Pons (tissue), 1 donor: ENCODE measurements at regions not wholly inside any gene's neighbourhood (a gene's known extent, or its start where the extent isn't known, plus 50 kb on each side); places are given as distances from the start of the nearest gene placed in this dataset.
"Not testable (repeated sequence)": the region's sequence is repeated elsewhere in the genome, so short reads cannot be mapped to it uniquely, and the experiment has no call there.

Experiments used
- DNase-seq: peaks from one replicate; pipeline ENCODE4 v3.0.0-alpha.2; 2016; ENCODE audit warnings: low spot score

DNA sequence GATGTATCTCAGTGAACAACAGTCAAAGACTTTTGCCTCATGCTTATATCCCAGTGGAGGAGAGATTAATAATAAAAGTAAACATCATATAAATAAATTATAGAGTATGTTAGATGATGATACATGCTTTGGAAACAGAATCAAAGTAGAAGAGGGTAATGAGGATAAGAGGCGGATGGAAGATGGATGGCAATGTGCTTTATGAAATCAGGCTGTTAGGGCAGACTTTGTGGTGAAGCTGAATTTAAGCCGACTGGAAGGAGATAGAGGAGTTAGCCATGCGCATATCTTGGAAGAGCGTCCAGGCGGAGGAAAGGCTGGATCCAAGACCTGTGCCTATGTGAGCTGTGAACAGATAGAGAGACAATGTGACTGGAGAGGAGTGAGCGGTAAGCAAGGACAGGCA lies 74.9 kb upstream of the GUCY1A1 start:
- DNase-seq = no peak

DNA sequence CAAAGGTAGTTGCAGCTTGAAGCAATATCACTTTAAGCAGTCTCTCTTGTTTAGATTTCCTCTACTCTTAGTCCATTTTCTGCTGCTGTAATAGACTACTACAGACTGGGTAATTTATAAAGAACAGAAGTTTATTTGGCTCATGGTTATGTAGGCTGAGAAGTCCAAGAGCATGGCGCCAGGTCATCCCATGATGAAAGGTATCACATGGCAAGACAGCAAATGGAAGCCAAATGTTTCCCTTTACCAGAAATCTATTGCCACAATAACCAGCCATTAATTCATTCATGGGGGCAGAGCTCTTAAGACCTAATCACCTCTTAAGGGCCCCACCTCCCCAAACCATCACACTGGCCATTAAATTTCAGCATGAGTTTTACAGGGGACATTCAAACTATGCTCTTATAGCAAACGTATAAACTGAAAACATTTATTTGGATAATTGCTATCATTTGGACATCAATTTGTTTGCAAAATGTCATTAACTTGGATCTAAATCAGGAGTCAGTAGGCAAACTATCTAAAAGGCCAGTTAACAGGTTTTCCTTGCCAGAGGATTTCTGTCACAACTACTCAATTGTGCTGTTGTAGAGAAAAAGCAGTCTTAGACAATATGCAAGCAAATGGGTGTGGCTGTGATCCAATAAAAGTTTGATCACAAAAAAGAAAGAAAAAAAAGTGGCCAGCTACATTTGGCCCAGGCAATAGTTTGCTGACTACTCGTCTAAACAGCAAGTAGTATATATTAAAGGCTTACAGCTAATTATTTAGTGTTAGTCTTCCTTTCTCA lies 75.7 kb upstream of the GUCY1A1 start:
- no peak for DNase-seq

DNA sequence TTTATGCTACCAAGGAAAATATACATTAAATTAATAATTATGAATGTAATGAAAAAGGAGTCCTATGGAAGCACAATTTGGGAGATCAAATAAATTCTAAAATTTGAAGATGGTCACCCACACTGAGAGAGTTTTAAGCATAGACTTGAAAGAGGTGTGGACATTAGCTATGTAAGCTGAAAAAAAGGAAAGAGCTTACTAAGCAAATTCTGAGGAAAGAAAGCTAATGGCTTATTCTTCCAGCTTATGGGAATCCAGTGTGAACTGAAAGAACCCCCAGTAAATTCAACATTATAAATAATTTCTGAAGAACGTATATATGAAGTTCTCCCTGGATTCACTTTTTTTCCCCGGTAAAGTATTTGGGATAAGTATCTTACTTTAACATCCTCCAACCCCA lies 78.2 kb upstream of the GUCY1A1 start:
- DNase-seq = no peak

DNA sequence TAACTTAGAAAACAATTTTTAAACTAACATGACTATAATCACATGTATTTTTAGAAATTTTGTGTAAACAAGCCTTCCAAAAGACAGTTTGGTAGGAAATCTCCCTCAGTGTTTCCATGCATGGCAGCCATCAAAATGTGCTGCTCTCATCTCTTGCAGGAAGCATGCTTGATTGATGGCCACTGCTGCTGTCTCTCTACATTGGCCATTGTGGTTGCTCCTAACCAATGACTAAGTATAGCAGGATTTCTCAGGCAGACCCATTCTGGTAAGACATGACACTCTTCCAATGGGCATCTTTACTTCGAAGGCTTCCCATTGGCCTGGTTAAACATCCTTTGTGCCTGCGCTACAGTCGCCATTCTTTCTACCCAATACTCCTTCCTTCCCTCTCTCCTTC lies 78.9 kb upstream of the GUCY1A1 start:
- no peak for DNase-seq

DNA sequence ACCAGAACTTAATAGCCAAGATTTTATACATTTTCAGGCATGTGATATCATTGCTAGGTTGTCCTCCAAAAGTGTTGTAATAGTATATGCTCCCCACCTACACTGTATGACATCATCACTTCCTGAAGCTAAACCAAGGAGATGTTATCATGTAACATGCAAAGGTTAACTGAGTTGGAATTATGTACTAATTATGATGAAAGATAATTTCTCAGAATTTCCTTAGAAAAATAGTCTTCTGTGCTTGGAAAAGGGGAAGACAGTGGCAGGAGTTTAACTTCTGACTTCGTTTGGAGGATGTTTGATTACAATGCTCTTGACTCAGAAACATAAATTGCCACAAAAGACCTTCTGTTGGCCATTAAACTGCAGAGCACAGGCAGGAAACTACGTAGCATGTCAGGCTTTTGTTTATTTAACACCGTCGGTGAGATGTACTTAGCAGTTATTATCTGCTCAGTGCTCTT lies 83.6 kb upstream of the GUCY1A1 start:
- DNase-seq = no peak

DNA sequence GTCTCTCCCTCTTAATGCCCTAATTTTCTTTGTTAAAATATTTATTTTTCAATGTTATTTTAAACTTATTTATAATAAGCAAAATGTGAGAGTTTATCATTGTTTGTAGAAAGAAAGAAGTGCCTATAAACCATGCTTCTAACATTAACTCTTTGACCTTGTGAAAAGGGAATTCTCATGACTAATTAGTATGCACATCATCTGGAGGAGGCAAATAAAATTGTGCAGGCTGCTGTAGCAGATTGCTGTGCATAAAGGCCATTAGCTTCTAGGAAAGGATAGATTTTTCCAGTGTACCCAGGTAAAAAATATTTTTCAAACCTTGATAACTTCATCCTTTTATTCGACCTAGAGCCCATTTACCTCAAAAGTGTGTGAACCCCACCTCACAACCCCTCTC lies 84.6 kb upstream of the GUCY1A1 start:
- no peak for DNase-seq

DNA sequence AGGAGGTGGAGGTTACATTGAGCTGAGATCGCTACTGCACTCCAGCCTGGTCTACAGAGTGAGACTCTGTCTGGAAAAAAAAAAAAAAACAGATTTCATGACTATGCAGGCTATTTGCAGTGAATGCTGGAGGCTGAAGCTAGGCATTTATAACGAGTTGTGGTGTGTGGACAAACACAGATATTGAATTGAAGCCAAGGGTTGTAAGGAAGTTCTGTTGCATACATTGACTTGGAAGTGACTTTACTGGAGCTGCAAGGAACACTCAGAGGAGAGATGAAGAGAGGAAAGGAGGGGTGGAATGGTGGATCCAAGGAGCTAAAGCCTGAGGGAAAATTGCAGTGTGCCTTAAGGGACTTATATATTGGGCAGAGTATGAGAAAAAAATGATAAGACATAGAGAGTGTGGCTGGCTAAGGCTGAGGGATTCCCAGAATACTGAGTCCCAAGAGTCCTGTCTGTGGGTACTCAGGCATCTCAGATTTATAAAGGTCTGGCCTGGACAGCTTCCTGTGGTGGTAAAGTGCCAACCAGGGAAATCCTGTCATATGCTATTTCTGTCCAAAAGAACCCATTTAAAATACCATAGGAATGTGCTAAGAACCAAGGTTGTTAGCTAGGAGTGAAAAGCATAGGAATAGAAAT lies 87.8 kb upstream of the GUCY1A1 start:
- DNase-seq = no peak

DNA sequence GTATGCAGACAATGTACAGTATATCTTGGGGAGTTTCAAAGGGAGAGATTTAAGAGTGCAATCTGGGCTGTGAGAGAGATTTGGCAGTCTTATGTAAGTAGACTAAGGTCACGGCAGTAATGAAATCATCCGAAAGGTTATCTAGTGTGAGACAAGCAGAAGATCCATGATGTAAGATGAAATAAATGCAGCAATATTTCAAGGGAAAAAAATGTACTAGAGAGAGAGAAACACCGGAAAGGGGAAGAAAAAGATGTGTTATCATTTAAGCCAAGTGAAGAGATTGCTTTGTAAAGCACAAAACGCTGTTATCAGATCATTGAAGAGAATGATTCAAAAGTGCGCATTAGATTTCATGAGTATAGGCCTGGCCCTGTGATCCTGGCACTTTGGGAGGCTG lies 88.4 kb upstream of the GUCY1A1 start:
- no peak for DNase-seq

DNA sequence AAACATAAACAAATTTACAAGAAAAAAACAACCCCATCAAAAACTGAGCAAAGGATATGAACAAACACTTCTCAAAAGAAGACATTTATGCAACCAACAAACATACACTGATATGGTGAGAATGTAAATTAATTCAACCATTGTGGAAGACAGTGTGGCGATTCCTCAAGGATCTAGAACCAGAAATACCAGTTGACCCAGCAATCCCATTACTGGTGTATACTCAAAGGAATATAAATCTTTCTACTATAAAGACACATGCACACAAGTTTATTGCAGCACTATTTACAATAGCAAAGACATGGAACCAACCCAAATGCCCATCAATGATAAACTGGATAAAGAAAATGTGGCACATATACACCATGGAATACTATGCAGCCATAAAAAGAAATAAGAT lies 92.3 kb upstream of the GUCY1A1 start:
- DNase-seq = not testable (repeated sequence)

DNA sequence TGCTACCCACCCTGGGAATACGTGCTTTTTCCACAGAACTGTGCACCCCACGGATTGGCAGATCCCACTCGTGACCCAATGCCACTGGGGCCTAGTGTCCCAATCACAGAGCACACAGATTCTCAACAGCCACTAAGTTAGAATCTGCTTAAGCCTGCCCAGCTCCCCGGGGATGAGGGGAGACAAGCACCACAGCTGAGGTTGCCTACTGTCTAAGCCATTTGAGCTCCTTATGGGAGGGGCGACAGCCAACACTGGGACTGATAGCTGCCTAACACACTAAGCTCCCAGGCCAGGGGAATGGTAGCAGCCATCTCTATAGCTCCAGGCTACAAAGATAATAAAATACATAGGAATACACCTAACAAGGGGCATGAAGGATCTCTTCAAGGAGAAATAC lies 93.5 kb upstream of the GUCY1A1 start:
- no peak for DNase-seq

DNA sequence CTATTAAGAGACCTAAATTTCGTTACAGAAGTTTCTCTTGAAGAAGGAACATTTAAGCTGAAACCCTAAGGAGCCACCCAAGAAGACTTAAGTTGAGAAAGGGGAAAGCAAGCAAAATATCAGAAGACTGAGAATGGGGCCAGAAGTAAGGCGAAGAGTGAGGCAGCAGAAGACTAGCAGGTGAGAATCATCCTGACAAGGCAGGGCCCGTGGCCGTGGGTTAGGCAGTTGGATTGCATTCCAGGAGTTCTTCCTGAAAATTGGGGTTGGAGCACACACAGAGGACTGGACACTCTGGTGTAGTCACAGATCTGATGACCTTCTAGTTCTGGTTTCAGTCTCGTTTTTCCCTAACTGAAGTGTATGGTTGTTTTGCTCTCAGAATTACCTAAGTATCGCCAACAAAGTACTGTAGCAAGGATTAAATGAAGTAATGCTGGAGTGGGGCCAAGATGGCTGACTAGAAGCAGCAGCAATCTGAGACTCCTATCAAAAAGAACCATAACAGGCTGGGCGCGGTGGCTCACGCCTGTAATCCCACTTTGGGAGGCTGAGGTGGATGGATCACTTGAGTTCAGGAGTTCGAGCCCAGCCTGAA lies 94.4 kb upstream of the GUCY1A1 start:
- no peak for DNase-seq

DNA sequence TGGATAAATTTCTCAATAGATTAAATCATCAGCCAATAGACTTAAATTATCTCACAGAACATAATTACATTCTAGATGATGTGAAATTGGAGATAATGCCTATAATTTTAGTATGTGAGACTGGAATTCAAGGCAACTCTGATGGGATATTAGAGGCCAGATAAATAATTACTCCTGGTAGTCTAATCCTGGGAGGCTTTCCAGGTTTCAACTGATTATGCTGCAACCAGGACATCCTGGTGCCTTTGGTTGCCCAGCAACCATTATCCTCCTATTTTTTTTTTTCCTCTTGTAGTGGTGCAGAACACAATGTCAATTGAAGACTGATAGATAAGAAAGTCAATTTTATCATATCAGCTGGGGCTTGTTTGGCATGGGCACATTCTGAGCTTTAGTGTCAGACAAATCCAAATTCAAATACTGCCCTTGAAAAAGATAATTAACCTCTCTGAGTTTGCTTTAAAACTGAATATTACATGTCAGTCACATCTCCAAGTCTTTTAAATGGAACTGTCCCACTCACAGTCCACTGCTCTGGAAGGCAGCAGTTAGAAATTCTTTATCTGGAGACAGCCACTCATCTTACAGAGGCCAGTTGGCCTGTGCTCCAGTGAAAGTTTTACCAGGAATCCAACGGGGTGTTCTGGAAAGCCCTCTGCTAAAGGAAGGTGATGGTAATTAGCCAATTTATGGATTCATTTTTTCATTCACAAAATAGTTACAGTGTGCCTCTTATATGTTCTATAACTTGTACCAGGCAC lies 95.3 kb upstream of the GUCY1A1 start:
- DNase-seq = no peak

DNA sequence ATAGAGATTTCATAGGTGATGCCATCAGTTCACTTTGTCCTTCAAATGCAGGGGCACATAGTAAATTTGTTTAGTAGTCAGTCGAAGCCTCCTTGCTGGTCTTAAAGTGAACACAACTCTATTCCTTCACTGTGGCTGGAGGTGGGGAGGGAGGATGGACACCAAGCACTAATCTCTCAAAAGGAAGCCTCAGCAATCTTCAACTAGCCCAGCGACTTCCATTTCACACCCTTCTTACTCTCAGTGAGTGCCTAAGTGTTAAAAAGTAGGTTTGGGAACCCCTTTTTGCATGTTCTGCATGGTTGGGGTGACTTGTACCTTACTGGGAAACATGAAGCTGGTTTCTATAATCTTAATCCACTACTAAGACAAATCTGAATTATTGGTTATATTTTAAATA lies 96.0 kb upstream of the GUCY1A1 start:
- no peak for DNase-seq

DNA sequence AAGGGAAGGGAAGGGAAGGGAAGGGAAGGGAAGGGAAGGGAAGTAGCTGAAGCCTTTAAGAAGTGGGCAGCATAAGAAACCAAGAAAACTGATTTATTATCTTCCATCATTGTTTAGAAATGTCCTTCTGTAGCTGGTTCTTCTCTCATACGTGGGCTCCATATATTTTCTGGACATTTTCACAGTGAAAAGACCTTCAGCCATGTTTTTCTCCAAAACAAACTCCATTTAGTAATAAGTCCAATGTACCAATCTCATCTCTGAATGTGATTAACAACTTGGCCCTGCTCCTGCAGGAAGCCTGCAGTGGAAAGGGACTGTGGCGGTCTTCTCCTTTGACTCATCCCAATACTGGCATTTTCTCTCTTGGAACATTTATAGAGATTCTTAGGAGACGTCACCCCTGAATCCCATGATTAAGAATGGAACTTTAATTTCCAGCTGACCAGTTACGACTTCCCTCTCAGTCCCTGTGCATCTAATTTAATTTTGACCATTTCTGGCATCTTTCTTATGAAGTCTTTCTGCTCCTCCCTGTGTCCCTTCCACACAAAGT lies 96.6 kb upstream of the GUCY1A1 start:
- DNase-seq = no peak

DNA sequence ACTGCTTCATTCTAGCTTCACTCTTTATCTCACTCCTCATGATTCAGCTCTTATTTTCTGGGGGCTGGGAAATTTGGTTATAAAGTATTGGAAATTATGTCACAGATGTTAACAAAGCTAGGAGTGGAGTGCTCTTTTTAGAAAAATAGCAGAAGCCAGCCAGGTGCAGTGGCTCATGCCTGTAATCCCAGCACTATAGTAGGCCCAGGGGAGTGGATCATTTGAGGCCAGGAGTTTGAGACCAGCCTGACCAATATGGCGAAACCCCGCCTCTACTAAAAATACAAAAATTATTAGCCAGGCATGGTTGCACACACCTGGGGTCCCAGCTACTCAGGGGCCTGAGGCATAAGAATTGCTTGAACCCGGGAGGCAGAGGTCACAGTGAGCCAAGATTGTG lies 97.2 kb upstream of the GUCY1A1 start:
- DNase-seq = no peak

DNA sequence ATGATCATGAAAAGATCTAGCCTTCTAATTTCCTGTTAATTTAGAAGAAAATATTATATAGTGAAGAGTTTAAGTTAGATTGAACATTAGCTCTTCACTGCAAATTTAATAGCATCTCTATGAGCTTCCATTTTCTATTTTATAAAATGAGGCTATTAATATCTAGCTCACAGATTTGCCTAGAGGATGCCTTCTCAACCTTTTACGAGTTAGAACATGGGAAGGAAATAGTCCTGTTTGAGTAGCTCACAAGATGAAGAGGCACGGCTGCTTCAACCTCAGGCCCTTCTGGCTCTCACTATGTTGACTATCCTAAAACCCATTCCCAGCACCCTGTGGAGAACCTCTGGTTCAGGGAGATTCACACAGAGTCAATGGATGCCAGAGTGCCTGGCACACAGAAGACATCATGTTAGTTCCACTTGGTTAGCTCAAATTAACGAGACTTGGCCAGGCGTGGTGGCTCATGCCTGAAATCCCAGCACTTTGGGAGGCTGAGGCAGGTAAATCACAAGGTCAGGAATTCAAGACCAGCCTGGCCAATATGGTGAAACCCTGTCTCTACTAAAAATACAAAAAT lies 97.9 kb upstream of the GUCY1A1 start:
- no peak for DNase-seq

DNA sequence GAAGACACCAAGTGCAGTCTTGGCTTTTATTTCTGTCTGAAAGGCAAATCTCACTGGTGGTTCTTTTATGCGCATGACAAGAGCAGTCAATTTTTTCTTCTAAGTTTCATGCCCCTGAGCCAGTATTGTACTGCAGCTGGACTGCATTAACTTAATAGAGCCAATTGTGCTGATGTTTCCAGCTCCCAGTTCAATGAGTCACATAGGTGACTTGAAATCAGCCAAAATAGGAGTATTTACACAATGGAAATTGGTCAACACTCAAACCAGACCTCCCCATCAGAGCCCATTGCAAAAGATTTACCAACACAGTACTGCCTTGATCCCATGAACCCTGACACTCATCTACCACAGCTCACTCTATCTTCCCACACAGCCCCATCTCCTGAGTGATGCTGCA lies 100.3 kb upstream of the GUCY1A1 start:
- no peak for DNase-seq

DNA sequence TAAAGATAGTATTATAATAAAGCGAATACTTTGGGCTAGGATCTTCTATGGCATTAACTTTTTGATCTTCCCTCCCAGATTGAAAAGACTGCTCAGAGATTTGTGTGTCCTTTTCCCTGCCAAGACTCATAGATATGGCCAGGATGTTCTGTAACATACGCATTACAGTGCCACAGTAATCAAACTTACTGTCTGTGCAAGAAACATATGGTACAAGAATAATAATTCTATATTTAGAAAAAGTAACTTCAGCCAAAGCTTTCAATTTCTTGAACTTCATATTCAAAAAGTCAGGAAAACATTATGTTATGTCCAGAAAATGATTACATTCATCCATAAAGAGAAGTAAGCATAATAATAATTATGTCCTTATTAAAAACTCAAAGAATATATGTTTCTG lies 100.9 kb upstream of the GUCY1A1 start:
- no peak for DNase-seq

DNA sequence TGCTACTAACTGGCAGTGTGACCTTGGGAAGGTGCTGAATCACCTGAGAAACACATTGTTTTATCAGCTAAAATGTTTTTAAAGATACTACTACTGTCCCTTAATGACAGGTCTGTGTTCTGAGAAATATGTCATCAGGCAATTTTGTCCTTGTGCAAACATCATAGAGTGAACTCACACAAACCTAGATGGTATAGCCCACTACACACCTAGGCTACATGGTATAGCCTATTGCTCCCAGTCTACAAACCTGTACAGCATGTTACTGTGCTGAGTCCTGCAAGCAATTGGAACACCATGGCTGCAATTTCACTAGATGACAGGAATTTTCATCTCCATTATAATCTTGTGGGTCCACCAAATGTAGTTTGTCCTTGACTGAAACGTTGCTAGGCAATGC lies 101.3 kb upstream of the GUCY1A1 start:
- DNase-seq = no peak

DNA sequence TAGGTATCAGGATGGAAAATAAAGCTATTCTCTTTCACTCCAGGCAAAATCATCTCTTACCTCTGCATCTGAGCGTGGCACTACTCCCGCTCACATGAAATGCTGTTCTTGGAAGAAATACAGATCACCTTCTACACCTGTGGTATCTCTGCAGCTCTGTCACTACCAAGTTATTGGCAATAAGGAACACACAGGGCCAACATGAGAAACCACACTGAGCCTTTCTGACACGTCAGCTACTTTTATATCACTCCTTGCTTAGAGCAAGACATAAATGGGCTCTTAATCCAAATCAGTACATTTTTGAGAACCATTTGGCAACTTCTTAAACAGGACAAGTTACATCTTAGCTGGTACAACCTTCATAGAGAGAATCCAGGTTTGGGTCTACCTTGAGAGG lies 101.8 kb upstream of the GUCY1A1 start:
- no peak for DNase-seq

DNA sequence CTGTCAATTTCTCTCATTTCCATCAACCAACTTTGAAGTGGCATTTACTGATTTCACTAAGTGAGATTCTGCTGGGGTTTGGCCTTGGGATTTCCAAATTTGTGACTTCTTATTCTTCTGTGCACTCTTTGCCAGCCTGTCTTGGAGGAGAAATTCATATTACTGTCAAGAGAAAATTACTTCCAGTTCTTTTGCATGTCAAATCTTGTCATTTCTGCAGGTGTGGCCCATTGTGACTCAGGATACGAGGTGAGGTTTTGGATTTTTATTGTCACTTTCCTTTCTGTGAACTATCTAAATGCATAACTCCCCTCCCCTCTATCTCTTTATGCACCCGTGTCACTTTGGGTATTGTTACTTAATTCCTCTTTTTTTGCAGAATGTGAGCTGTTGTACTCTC lies 102.6 kb upstream of the GUCY1A1 start:
- DNase-seq = no peak

DNA sequence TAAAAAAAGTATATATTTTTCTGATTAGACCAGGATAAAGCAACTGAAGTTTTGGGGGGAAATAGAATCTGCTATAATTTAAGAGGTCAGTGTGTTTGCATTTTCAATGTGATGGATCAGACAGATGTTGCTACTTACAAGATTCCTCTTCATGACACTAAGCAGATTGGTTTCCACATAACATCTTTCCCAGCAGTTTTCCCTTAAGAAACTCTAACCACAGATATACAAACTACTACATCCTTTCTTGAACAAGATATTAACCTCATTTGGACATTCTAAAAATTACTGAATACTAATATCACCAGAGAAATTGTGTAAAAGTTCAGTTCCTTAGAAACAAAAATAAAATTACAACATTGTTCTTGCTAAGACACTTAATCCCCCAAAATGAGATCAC lies 106.7 kb upstream of the GUCY1A1 start:
- DNase-seq = no peak
